ENCODE measurements at regions not wholly inside any gene's neighbourhood (a gene's known extent, or its start where the extent isn't known, plus 50 kb on each side); places are given as distances from the start of the nearest gene placed in this dataset.

GRCh38 chr5:169512385-169512784 lies 71.2 kb upstream of the SPDL1 start:
- Histone ChIP-seq H3K4me1 (ENCODE audit: low read depth) (no peaks in the 10 kb centered on the region), H3K36me3 (ENCODE audit: low read depth) (no peaks in the 10 kb centered on the region), H3K4me3 (no peak overlapping the region), H3K9me3 (no peaks in the 10 kb centered on the region)
- TF ChIP-seq CTCF (IDR thresholded peaks at IDR 0.05), result no peak
- ATAC-seq (no peak), DNase-seq (no peak)
- intact Hi-C loops (cut with DNase I, micrococcal nuclease), result no loop called here

GRCh38 chr5:169511708-169512107 lies 71.9 kb upstream of the SPDL1 start:
- no peak for ATAC-seq
- Histone ChIP-seq H3K4me1 (ENCODE audit: low read depth) (no peaks in the 10 kb centered on the region), H3K36me3 (ENCODE audit: low read depth) (no peaks in the 10 kb centered on the region), H3K4me3 (no peak overlapping the region), H3K9me3 (no peaks in the 10 kb centered on the region)
- no peak for DNase-seq
- no peak for TF ChIP-seq CTCF (IDR thresholded peaks at IDR 0.05)
- intact Hi-C loops (cut with DNase I, micrococcal nuclease), result no loop called here

- no peaks in the 10 kb centered on the region for H3K4me1 ChIP-seq (ENCODE audit: low read depth)
- H3K4me3 ChIP-seq, result no peak overlapping the region
- H3K36me3 ChIP-seq (ENCODE audit: low read depth), result no peaks in the 10 kb centered on the region
- no peak for DNase-seq
- no peak for ATAC-seq
- no peaks in the 10 kb centered on the region for H3K9me3 ChIP-seq
- no peak for TF ChIP-seq CTCF (IDR thresholded peaks at IDR 0.05)
- intact Hi-C loops (cut with DNase I, micrococcal nuclease), result no loop called here
These were observed 76.5 kb upstream of the SPDL1 start for GRCh38 chr5:169507051-169507450.

- no peaks in the 10 kb centered on the region for H3K4me1 ChIP-seq (ENCODE audit: low read depth)
- H3K4me3 ChIP-seq, result no peak overlapping the region
- intact Hi-C loops (cut with DNase I, micrococcal nuclease), result no loop called here
- TF ChIP-seq CTCF (IDR thresholded peaks at IDR 0.05), result no peak
- H3K36me3 ChIP-seq (ENCODE audit: low read depth), result no peaks in the 10 kb centered on the region
- ATAC-seq (no peak), DNase-seq (no peak)
- no peaks in the 10 kb centered on the region for H3K9me3 ChIP-seq
These were observed 79.7 kb upstream of the SPDL1 start for GRCh38 chr5:169503886-169504285.

- intact Hi-C loops (cut with DNase I, micrococcal nuclease), result no loop called here
- no peaks in the 10 kb centered on the region for H3K36me3 ChIP-seq (ENCODE audit: low read depth)
- DNase-seq, result no peak
- no peak overlapping the region for H3K4me3 ChIP-seq
- TF ChIP-seq CTCF (IDR thresholded peaks at IDR 0.05), result no peak
- no peaks in the 10 kb centered on the region for H3K9me3 ChIP-seq
- no peaks in the 10 kb centered on the region for H3K4me1 ChIP-seq (ENCODE audit: low read depth)
- ATAC-seq, result no peak
These were observed 83.5 kb upstream of the SPDL1 start for GRCh38 chr5:169499990-169500505.

- H3K9me3 ChIP-seq, result no peaks in the 10 kb centered on the region
- TF ChIP-seq CTCF (IDR thresholded peaks at IDR 0.05), result no peak
- no peaks in the 10 kb centered on the region for H3K4me1 ChIP-seq (ENCODE audit: low read depth)
- ATAC-seq, result no peak
- intact Hi-C loops (cut with DNase I, micrococcal nuclease), result no loop called here
- no peak for DNase-seq
- no peak overlapping the region for H3K4me3 ChIP-seq
- no peaks in the 10 kb centered on the region for H3K36me3 ChIP-seq (ENCODE audit: low read depth)
These were observed 86.7 kb upstream of the SPDL1 start for GRCh38 chr5:169496878-169497277.
